NCI-H2107 (cell line): ENCODE measurements at regions not wholly inside any gene's neighbourhood (a gene's known extent, or its start where the extent isn't known, plus 50 kb on each side); places are given as distances from the start of the nearest gene placed in this dataset.
"Not testable (repeated sequence)": the region's sequence is repeated elsewhere in the genome, so short reads cannot be mapped to it uniquely, and the experiment has no call there.

Experiments
- DNase-seq: peaks from one replicate; lab custom pipeline; 2025; lab: John Stamatoyannopoulos, UW

GRCh38 chr2:61774351-61774750 is 79.5 kb downstream of the FAM161A start:
- DNase-seq = no peak

GRCh38 chr2:61771904-61772845 is 81.7 kb downstream of the FAM161A start:
- no peak for DNase-seq

GRCh38 chr2:61770746-61771145 is 83.1 kb downstream of the FAM161A start:
- no peak for DNase-seq

GRCh38 chr2:61770298-61770697 is 83.6 kb downstream of the FAM161A start:
- no peak for DNase-seq

- DNase-seq = no peak
Measured at GRCh38 chr2:61769093-61769675, 84.7 kb downstream of the FAM161A start.

GRCh38 chr2:61764035-61764800 is 89.6 kb downstream of the FAM161A start:
- DNase-seq = peak; percentile 97

GRCh38 chr2:61763605-61764034 is 90.2 kb downstream of the FAM161A start:
- peak; percentile 69 for DNase-seq

GRCh38 chr2:61762292-61762691 is 91.6 kb downstream of the FAM161A start:
- DNase-seq = no peak

GRCh38 chr2:61759718-61760117 is 94.1 kb downstream of the FAM161A start:
- no peak for DNase-seq

- no peak for DNase-seq
Measured at GRCh38 chr2:61759005-61759404, 94.9 kb downstream of the FAM161A start.

GRCh38 chr2:61758159-61758558 is 95.7 kb downstream of the FAM161A start:
- DNase-seq = no peak

GRCh38 chr2:61753512-61753911 is 100.3 kb downstream of the FAM161A start:
- DNase-seq = no peak

- DNase-seq = no peak
Measured at GRCh38 chr2:61750624-61751023, 103.2 kb downstream of the FAM161A start.

- no peak for DNase-seq
Measured at GRCh38 chr2:61742955-61743354, 110.9 kb downstream of the FAM161A start.

- DNase-seq = no peak
Measured at GRCh38 chr2:61737841-61738240, 116.0 kb downstream of the FAM161A start.

GRCh38 chr2:61736953-61737352 is 116.9 kb downstream of the FAM161A start:
- DNase-seq = no peak

- DNase-seq = no peak
Measured at GRCh38 chr2:61733563-61733962, 120.3 kb downstream of the FAM161A start.

- no peak for DNase-seq
Measured at GRCh38 chr2:61732787-61733186, 121.1 kb downstream of the FAM161A start.

GRCh38 chr2:61727746-61728145 is 126.1 kb downstream of the FAM161A start:
- DNase-seq = no peak

GRCh38 chr2:61726456-61727209 is 127.2 kb downstream of the FAM161A start:
- DNase-seq = no peak

GRCh38 chr2:61723364-61723763 is 130.5 kb downstream of the FAM161A start:
- not testable (repeated sequence) for DNase-seq

GRCh38 chr2:61722800-61723199 is 131.1 kb downstream of the FAM161A start:
- DNase-seq = no peak
